Activated gamma-delta T cell treated with Interleukin-2 at 50 U/mL for 16 hours (primary cell): ENCODE measurements at regions not wholly inside any gene's neighbourhood (a gene's known extent, or its start where the extent isn't known, plus 50 kb on each side); places are given as distances from the start of the nearest gene placed in this dataset.

Source experiments
- DNase-seq: peaks from one replicate; pipeline ENCODE4 v3.0.0-alpha.2; 2020

GRCh38 chr1:239840336-239840735 lies 251.3 kb upstream of the FMN2 start:
- no peak for DNase-seq

GRCh38 chr1:239840790-239841189 lies 250.9 kb upstream of the FMN2 start:
- no peak for DNase-seq

- DNase-seq: no peak
These were observed 250.1 kb upstream of the FMN2 start for GRCh38 chr1:239841631-239842030.

GRCh38 chr1:239843541-239843940 lies 248.1 kb upstream of the FMN2 start:
- no peak for DNase-seq

- no peak for DNase-seq
These were observed 246.8 kb upstream of the FMN2 start for GRCh38 chr1:239844833-239845232.

- DNase-seq: no peak
These were observed 236.8 kb upstream of the FMN2 start for GRCh38 chr1:239854922-239855321.

GRCh38 chr1:239856067-239856466 lies 235.6 kb upstream of the FMN2 start:
- no peak for DNase-seq

GRCh38 chr1:239856924-239857323 lies 234.8 kb upstream of the FMN2 start:
- no peak for DNase-seq

GRCh38 chr1:239858057-239858456 lies 233.6 kb upstream of the FMN2 start:
- DNase-seq: no peak

- DNase-seq: no peak
These were observed 233.2 kb upstream of the FMN2 start for GRCh38 chr1:239858529-239858928.

- DNase-seq: no peak
These were observed 229.7 kb upstream of the FMN2 start for GRCh38 chr1:239861985-239862384.

- DNase-seq: no peak
These were observed 223.4 kb upstream of the FMN2 start for GRCh38 chr1:239868058-239868832.

GRCh38 chr1:239870194-239870593 lies 221.5 kb upstream of the FMN2 start:
- DNase-seq: no peak

GRCh38 chr1:239872626-239873025 lies 219.1 kb upstream of the FMN2 start:
- no peak for DNase-seq

- DNase-seq: no peak
These were observed 216.9 kb upstream of the FMN2 start for GRCh38 chr1:239874831-239875230.

GRCh38 chr1:239879321-239880170 lies 212.1 kb upstream of the FMN2 start:
- DNase-seq: no peak

GRCh38 chr1:239882967-239883366 lies 208.7 kb upstream of the FMN2 start:
- DNase-seq: no peak

GRCh38 chr1:239884796-239885195 lies 206.9 kb upstream of the FMN2 start:
- no peak for DNase-seq

GRCh38 chr1:239886266-239886665 lies 205.4 kb upstream of the FMN2 start:
- DNase-seq: no peak

- no peak for DNase-seq
These were observed 203.0 kb upstream of the FMN2 start for GRCh38 chr1:239888639-239889038.

- no peak for DNase-seq
These were observed 199.9 kb upstream of the FMN2 start for GRCh38 chr1:239891621-239892358.

- no peak for DNase-seq
These were observed 199.1 kb upstream of the FMN2 start for GRCh38 chr1:239892602-239893001.

- DNase-seq: no peak
These were observed 198.5 kb upstream of the FMN2 start for GRCh38 chr1:239893127-239893731.
